ENCODE measurements at regions not wholly inside any gene's neighbourhood (a gene's known extent, or its start where the extent isn't known, plus 50 kb on each side); places are given as distances from the start of the nearest gene placed in this dataset.

DNA sequence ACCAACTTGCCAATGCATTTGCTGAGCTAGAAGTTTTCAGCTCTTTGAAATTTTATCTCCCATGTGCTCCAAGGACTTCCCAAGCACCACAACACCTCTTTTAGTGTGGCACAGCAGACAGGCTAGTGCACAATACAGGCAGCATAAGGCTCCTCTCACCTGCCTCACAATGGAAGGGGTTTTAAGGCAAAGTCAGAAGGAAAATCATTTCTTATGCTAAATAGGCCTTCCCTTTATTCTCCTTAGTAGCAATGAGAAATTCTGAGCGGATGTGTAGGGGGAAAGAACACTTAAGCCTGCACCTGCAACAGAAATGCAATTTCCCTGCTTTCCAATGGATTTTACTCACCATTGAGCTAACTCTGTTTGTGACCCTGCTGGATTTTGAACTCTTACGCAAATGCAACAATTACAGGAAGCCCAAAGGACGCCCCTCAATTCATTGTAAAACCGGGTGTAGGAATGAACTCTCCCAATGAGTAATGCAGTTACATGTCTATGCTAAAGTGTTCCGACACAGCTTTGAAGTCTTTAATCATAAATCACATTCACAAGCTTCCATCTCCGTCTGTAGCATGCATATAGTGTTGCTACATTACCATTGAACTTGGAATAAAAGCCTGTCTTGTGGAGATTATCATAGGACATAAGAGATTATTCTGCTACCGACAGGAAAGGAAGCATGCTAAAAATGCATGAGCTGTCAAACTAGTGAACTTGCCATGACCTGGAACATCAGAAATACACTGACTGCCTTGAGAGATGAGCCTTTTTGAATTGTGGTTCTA is 1084.9 kb downstream of the RPA4 start:
- TF ChIP-seq, protein P1, sequence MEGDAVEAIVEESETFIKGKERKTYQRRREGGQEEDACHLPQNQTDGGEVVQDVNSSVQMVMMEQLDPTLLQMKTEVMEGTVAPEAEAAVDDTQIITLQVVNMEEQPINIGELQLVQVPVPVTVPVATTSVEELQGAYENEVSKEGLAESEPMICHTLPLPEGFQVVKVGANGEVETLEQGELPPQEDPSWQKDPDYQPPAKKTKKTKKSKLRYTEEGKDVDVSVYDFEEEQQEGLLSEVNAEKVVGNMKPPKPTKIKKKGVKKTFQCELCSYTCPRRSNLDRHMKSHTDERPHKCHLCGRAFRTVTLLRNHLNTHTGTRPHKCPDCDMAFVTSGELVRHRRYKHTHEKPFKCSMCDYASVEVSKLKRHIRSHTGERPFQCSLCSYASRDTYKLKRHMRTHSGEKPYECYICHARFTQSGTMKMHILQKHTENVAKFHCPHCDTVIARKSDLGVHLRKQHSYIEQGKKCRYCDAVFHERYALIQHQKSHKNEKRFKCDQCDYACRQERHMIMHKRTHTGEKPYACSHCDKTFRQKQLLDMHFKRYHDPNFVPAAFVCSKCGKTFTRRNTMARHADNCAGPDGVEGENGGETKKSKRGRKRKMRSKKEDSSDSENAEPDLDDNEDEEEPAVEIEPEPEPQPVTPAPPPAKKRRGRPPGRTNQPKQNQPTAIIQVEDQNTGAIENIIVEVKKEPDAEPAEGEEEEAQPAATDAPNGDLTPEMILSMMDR (IDR thresholded peaks at IDR 0.05; ENCODE audit: low read length), result no peak
- no peak for TF ChIP-seq EZH2 (IDR thresholded peaks at IDR 0.05; ENCODE audit: borderline replicate concordance, low read length)
